Fibroblast of pulmonary artery (primary cell): ENCODE measurements at regions not wholly inside any gene's neighbourhood (a gene's known extent, or its start where the extent isn't known, plus 50 kb on each side); places are given as distances from the start of the nearest gene placed in this dataset.

Source experiments
- DNase-seq: peaks from one replicate; pipeline ENCODE4 v3.0.0-alpha.2; 2010; ENCODE audit warnings: low read depth
- H3K4me3 ChIP-seq: replicated peaks from 2 replicates; pipeline ENCODE4 v1.5.1; 2011; ENCODE audit warnings: low read depth, mild to moderate bottlenecking, control low read depth, low read length, moderate library complexity
- TF ChIP-seq, protein P1 (sequence below): IDR thresholded peaks from 2 replicates; pipeline ENCODE4 v1.5.1; 2011; ENCODE audit warnings: mild to moderate bottlenecking, control low read depth, low read length, inconsistent platforms; ENCODE audit errors: missing control alignments

DNA sequence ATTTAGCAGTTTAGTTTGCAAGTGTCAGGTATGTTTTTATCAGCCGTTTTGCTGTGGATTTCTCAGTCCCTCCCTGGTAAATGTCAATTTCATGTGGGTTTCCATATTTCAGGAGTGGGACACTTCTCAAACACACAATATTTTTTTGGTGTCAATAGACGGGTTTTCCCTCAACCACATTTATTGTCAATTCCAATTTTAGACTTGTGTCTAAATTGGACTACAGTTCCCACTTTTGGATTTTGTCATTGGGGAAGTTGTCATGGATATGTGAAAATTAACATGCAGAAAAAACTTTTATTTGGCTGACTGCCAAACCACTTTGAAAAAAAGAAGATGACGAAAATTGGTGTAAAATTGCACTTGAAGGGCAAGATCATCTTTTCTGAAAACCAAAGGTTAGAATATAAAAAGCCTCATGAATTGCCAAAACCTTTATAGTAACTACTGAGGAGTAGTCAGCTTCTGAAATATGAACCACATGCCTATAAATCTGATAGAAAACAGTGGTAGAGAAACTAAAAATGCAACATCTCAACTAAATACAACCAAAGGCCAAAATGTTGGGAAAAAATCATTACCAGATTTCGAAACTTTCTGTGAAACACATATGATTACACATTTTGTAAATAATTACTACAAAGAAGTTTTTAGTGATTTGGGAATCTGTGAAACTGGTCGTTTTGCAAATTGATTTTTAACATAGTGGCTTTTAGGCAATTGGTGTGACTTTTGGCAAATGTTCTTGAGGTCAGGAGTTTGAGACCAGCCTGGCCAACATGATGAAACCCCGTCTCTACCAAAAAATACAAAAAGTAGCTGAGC, 106.4 kb downstream of the BCL2L11 start:
- peak; percentile 56 for DNase-seq
- H3K4me3 ChIP-seq, result no peak overlapping the region

DNA sequence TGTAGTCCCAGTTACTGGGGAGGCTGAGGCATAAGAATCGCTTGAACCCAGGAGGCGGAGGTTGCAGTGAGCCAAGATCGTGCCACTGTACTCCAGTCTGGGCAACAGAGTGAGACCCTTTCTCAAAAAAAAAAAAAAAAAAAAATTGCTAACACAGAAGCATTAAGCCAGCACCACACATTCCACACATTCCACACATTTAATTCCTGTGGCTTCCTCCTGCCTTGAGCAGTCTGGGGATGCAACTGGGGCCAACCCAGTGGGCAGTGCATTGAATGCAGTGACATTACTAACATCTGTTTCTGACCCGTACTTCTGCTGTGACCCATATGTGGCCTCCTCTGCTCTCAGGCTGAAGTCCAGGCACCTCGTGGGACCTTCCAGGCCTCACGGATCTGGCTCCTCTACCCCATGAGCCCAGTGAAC, 107.0 kb downstream of the BCL2L11 start:
- TF ChIP-seq, protein P1, sequence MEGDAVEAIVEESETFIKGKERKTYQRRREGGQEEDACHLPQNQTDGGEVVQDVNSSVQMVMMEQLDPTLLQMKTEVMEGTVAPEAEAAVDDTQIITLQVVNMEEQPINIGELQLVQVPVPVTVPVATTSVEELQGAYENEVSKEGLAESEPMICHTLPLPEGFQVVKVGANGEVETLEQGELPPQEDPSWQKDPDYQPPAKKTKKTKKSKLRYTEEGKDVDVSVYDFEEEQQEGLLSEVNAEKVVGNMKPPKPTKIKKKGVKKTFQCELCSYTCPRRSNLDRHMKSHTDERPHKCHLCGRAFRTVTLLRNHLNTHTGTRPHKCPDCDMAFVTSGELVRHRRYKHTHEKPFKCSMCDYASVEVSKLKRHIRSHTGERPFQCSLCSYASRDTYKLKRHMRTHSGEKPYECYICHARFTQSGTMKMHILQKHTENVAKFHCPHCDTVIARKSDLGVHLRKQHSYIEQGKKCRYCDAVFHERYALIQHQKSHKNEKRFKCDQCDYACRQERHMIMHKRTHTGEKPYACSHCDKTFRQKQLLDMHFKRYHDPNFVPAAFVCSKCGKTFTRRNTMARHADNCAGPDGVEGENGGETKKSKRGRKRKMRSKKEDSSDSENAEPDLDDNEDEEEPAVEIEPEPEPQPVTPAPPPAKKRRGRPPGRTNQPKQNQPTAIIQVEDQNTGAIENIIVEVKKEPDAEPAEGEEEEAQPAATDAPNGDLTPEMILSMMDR, result no peak
- no peak overlapping the region for H3K4me3 ChIP-seq
- DNase-seq, result peak; percentile 73

More for the DNA sequence above, 106.4 kb downstream of the BCL2L11 start:
- TF ChIP-seq, protein P1, result no peak

GRCh38 chr2:111231532-111232252, 111.0 kb downstream of the BCL2L11 start:
- TF ChIP-seq, protein P1, result no peak
- no peak overlapping the region for H3K4me3 ChIP-seq
- DNase-seq, result no peak

DNA sequence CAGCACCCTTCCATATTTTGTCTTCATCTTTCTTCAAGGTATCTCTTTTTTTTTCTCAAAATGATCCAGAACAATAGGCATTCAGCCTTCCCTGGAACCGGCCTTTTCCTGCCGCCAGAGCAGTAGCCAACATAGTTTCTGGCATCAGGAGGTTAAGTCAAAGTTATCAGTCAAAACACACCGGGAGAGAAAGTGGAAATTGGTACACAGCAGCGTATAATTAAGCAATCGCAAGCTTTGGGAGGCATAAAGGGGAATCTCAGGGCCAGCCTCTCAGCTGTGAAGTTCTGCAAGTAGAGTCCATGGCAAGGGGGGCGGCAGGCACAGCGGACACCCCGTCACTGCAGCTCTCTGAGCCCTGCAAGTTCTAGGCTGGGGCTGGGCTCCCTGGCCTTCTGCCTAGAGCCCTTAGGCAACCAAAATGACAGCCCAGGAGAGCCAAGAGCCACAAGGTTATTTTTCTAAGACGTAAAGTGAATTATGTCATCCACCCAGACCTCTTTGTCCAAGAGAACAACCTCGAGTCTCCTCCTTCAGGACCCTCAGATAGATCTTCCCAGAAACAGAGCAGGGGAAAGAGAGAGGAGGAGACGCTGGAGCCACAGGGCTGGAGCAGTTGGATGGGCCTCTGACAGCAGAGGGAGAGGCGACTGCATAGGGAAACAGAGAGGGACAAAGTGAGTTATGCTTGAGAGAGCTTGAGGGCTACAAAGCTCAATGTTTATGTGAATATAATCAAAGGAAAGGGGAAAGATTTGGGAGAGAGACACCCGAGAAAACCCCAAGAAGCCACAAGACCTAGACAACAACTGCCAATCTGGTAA, 114.7 kb downstream of the BCL2L11 start:
- DNase-seq, result no peak
- H3K4me3 ChIP-seq, result no peak overlapping the region
- TF ChIP-seq, protein P1, result no peak

DNA sequence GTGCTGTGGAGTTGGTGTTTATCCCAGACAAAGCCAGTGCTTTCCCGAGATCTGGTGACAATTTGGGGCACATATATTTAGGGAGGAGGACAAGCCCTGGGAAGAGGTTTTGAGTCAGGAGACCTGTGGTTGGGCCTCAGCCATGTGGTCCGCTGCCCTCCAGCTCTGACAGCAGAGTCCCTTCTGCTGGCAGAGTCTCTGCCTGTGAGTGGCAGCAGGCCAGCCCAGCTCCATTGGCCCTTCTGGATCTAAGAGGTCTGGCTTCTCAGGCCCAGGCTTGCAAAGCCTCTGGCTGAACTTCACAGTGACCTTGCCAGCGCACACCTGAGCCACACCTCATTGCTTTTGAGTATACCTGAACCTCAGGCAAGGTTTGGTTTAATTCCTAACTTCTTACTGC, 115.3 kb downstream of the BCL2L11 start:
- TF ChIP-seq, protein P1, result no peak
- DNase-seq, result no peak
- no peak overlapping the region for H3K4me3 ChIP-seq

GRCh38 chr2:111238296-111238695, 117.6 kb downstream of the BCL2L11 start:
- TF ChIP-seq, protein P1, result no peak
- H3K4me3 ChIP-seq, result no peak overlapping the region
- DNase-seq, result no peak
